Medulla oblongata (tissue), 1 donor: ENCODE measurements at regions not wholly inside any gene's neighbourhood (a gene's known extent, or its start where the extent isn't known, plus 50 kb on each side); places are given as distances from the start of the nearest gene placed in this dataset.
A peak's percentile ranks its signal among the peaks of the same experiment; 100 is the strongest.

ENCODE experiments used
- DNase-seq: peaks from one replicate; pipeline ENCODE4 v3.0.0-alpha.2; 2015; ENCODE audit errors: extremely low spot score

DNA sequence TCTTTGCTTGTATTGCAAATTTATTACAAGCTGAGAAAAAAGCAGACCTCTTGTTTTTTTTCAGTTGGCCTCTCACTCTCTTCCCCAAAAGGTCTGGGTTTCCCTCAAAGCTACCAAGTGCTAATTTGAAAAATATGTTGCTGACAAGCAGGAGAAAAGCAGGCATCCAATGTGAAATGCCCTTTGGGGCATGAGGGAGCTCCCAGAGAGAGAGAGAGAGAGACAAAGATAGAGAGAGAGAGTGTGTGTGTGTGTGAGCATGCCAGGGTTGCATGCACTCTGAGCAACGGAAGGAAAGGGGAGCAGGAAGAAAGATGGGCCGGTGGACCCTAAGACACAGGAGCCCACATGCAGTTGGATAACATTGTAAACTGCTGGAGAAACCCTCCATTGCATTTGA is 358.4 kb downstream of the TMEM38B start:
- DNase-seq: no peak

DNA sequence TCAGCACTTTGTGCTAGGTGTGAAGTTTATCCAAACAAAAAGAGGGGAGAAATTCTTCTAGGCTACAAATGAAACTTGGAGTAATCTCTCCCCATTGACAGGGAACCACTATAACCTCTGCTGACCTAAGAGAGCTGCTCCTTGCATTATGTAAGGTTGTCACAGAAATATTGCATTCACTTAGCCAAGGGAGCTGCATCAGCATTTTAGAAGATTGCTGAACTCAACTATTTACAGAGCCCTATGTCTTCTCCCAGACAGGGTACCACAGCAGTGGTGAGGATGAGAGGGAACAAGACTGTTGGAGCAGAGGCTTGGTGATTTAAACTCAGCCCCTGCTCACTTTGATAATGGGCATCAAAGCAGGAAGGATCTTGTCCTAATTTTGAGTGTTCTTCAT is 362.0 kb downstream of the TMEM38B start:
- DNase-seq: no peak

DNA sequence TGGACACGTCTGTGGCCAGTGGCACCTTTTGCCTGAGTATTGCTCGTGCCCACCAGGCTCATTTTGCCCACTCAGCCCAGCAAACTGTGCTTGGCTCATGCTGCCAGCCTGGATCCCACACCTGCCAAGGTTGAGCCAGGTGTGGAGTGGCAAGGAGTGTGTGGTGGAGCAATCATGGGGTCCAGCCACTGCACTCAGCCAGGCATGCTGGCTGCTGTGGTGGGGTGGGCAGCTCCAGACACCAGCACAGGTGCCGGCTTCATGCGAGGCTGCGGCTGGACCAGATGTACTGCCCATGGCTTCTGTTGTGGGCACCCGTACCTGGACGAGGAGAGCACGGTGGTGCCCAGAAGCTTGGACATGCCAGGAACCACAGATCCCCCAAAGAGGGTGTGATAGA is 364.1 kb downstream of the TMEM38B start:
- DNase-seq: no peak

DNA sequence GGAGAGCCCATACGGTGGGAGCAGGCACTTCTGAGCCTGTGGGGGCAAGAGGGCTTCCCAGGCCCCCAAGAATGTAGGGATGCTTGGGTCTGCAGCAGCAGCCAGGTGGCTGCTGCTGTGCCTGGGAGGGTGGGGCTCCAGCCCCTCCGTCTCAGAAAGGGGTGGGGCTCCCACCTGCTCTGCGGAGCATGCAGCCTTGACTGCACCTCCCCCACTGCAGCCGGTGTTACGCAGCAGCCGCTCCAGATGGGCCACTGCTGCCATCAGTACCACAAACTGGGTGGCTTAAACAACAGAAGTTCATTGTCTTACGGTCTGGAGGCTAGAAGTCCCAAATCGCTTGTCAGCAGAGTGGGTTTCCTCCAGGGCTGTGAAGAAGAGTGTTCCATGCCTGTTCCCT is 365.5 kb downstream of the TMEM38B start:
- DNase-seq: peak; percentile 14

DNA sequence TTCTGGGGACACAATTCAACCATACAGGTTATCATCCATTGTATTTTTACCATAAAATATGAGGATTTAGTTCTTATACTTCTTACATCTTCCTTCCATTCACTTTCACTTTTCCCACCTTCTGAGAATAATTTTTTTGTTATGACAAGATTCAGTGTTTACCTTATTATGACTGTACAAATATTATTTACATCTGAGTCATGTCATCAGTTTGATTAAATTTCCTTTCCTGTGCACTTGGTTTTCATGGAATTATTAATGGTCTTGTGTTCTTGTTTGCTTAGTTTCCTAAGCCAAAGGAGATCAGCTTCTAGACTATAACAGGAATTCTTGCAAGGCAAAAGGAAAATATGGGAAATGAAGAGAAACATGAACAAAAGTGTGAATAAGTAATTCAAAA is 366.5 kb downstream of the TMEM38B start:
- no peak for DNase-seq

DNA sequence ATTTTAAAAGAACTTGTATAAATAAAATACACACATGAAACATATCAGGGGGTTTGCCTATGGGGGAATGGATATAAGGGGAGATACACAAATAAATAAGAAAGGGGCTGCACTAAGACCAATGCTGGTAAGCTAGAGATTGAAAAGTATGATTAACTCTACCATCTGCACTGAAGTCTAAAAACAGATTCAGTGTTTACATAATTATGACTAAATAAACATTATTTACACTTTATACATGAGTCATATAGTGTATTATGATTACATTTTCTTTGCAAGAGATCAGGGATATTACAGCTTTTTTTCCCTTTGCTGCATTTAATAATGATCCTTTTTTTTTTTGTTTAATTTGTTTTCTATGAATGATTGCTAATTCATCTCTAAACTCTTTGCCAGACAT is 367.9 kb downstream of the TMEM38B start:
- no peak for DNase-seq

DNA sequence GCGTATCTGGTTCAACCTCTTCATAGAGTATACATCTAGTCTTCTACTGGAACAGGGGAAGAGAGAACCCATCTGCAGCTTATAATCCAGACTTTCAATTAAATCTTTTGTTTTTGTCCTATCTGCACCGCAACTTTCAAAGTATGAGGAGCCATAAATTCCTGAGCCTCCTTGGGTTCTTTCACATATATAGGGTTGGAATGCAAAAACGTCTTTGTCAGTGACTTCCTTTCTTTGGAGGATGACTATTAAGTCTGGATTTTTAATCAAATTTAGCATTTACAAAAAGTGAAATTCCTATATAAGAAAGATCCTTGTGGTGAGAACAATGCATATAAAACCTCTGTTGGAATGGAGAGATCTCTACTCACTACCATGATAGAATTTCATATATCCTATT is 370.8 kb downstream of the TMEM38B start:
- DNase-seq: no peak

DNA sequence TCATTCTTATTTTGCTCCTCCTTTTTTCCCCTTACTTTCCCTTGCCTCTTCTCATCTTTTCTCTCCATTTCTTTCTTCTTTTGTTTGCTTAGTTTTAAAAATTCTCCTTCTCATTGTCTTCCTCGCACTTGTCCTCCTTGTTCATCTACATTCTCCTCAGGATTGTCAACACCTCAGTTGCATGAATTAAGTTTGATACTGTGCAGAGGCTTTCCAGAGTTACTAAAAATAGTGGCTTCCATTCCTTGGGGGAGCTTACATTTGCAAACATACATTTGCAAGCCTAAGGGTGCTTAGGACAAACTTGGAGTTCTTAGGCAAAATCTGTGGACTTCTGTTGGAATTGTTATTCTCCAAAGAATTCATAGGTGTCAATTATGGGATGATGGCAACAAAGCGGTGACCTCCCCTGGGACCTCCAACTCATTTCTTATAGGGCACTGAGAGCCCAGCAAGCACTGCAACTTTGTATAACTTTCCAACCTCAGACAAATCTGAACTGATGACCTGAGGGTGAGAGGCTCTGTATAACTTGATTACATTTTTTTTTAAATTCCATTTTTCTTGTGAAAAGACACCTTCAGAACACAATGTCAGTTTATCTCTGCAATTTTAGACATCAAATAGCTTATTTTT is 371.4 kb downstream of the TMEM38B start:
- DNase-seq: no peak

DNA sequence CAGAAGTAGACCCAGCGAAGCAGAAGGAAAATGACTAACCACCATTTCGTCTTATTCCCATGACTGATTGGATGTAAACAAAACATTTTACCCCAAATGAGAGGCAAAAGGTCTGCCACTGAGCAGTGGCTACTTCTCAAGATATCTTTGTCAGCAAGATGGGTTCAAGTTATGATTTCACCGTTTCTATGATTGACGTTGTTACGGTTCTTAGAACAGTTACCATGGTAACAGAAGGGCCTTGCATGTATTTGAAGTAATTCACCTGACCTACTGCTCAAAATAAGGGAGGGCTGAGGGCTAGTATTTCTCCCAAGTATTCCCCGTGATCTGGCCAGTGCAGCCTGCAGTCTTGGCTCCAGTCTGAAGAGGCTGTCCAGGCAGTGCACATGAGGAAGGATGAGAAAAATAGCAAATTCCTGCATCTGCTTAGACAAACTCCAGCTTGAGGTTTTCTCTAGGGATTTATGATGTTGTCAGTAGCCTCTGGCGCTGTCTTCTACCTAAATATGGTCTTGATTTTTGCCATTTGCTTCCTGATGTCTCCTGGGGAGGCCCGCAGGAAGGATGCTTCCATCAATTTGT is 372.7 kb downstream of the TMEM38B start:
- DNase-seq: no peak

DNA sequence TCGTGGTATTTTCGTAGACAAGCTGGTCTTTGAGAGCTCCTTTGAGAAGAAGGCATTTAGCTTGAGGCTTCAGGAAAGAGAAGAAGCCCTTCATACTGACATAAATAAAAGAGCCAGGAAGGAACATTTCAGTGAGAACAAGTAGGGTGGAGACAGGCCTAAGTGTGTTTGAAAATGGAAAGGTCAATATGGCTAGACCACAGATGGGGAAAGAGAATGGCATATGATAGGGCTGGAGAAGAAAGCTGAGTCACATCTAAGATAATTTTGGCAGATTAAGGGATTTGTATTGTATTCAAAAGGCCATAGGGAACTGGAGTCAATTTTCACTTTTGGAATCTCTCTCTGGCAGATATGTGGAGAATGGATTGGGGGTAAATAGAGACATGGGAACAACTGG is 374.9 kb downstream of the TMEM38B start:
- DNase-seq: no peak

DNA sequence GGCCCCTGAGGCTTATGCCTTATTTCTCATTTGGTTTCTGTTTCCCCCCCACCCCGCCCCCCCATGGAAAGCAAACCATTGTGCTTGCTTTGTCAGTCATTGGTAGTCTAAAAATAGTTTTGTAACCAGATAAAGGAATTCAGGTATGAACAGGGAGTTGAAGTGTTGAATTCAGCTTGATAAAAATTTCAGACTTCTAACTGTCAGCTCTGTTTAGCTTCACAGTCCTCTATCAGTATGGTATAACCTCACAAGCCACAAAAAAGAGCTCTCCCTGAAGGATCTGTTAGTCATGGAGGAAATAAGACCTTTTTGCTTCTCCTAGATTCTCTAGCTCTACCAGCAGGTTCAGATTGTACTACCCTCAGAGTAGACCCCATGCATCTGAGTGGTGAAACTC is 378.1 kb downstream of the TMEM38B start:
- DNase-seq: no peak

DNA sequence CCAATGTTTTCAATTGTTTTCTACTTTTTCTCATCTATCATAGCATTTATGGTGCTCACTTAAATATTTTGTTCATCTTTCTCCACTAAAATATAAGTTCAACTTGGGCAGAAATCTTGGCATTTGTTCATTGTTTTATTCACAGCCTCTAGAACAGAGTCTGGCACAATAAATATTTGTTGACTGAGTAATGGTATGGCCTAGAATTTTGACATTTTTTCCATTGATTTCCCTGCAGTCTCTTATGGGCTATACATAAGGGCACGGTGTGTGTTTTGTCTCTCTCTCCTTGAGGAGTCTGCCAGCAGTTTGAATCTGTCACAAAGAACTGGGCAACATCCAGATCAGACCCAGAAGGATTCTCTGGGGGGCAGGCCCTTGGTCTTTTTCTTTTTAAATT is 379.7 kb downstream of the TMEM38B start:
- DNase-seq: no peak

DNA sequence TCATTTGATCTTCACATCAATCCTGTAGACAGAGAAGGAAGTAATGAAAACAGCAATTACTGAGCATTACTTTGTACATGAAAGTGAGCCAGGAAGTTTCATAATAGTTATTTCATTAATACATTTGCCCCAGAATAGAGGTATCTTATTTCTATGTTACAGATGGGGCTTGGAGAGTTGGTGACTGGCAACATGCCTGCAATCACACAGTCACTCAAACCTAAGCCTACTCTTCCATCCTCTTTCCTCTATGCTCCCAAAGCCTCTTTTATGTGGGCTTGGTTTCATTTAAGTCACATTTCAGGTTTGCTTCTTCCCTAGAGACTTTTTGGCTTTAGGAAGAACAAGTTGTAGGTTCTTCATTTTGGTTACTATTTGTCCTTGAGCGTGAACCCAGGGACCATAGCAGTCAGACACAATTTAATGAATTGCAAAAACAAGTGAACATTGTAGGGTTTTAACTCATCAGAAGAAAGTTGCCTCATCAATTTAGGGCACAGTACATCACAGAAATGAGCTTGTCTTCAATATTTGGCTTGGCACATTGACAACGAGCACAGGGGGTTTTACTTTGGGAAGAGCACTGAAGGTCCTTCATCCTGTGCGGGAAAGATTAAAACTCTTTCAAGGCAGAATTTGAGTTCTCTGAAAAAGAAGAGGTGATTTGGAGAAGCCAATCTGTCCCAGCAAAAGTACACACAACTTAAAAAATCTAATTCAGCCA is 381.1 kb downstream of the TMEM38B start:
- no peak for DNase-seq

DNA sequence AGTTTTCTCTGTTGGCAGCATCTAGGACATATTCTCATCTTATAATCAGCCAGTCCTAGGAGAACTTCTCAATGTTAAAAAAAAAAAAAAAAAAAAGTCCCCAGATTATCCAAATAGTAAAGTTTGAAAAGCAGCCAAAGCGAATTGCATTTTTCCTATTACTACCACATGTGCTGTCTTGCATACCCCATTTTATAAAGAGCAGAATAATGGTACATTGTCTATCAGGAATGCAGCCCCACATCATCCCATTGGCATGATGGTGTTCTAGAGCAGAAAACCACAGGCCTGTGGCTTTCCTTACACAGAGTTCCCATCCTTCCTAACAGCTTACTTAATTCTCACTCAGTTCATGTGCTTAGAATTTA is 381.6 kb downstream of the TMEM38B start:
- DNase-seq: no peak

DNA sequence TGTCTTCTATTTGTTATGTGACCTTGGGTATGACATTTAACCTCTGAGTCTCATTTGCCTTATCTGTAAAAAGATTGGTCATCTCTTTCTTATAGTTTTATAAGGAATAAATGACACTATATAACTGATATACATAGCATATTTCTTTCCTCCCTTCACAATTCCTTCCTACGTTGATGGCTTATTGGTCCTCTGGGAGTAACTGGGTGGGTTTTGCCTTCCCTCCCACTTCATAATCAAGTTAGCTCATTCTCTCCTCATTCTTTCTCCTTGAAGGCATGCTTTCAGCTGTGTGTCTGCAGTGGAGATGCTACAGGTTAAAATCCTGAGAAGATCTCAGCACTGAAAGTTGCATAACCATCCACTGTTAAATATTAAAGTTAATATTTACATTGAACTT is 382.4 kb downstream of the TMEM38B start:
- no peak for DNase-seq

DNA sequence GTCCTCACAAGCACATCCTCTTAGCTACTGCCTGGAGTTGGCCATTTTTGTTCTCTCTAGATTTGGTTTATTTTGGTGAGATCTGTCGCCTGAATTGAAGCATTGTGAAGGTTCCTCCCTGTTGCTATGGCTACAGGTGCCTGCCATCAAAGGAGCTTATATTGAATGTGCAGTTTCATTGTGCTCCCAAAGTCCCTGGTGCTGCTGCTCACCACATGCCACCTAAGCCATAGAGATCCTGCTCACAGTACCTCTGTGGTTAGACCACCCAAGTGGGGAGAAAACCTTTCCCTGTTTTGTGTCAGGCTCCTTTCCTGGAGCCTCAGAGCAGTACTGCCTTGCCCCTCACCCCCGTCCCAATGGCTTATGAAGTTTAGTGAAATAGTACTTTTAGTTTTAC is 383.4 kb downstream of the TMEM38B start:
- DNase-seq: no peak

DNA sequence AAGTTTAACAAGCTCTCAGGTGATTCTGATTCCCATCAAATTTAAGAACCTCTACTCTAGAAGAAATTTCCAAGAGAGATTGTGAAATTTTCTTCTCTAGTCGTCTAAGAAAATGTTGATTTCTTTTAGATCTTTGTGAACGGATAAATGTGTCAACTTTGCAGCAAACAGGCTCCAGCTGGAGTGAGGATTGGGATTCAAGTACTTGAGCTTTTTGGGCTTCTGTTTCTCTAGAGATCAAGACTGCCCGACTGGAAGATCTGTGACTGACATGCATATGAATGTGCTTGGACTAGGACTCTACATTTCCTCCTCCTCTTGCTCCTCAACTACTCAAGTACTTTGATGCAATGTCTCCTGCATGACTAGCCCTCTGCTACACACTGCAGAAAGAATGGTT is 388.3 kb downstream of the TMEM38B start:
- no peak for DNase-seq

DNA sequence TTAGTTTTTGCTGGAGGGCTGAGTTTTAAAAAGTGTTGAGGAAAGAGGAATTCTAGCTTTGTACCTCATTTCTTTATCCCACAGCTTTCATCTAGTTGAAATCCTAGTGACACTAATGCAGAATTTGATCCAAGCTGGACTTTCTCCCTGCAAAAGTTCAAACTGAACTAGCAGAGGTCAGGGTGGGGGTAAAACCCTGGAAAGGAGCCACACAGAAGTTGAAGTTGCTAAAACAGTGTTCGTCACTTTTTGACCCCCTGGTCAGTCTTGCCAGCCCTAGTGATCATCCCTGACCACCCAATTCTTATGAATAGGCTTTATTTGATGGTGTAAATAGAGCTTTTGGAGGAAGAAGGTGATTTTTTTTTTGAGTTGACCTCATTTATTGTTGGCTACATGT is 390.4 kb downstream of the TMEM38B start:
- DNase-seq: no peak

DNA sequence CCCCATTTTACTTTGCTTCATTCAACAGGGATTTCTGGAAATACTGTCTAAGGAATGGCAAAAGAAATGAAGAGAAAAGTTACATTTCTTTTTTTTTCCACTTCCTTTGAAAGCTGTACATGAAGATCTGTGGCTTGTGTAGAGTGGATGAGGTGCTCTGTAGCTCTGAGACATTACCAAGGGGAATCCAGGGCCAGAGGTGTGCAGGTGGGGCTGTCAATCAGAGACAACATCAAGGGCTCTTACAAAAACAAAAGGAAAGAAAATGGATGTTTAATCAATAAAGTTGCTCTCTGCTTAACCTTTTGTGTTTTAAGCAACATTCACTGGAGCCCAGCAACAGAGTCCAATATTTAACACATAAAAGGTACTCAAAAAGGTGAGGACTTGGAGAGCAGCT is 391.1 kb downstream of the TMEM38B start:
- DNase-seq: no peak

DNA sequence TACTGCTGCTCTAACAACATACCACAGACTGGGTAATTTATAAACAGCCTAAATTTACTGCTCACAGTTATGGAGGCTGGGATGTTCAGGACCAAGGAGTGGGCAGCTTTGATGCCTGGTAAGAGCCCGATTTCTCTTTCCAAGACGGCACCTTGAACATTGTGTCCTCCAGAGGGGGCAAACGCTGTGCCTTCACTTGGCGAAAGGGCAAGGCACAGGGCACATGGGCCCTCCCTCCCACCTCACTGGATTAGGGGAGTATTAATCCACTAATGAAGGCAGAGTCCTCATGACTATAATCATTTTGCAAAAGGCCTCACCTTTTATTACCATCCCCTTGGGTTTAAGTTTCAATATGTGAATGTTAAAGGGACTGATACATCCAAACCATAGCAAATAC is 397.7 kb downstream of the TMEM38B start:
- no peak for DNase-seq

DNA sequence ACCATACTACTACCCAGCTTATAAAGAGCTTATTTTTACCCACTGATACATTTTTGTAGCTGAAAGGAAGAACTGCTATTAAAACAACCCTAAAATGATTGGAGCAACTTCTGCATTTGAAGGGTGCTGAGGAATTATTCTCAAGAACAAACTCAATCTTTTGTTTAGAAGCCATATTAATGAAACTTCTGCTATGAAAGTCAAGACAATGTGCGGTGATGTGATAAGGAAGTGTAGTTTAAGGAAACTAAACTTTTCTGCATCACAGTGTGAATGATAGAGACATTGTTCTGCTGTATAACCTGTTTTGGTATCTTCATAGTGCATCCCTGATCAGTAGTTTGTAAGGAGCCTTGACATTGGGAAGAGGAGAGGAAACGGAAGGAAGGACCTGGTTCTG is 408.5 kb downstream of the TMEM38B start:
- DNase-seq: no peak

DNA sequence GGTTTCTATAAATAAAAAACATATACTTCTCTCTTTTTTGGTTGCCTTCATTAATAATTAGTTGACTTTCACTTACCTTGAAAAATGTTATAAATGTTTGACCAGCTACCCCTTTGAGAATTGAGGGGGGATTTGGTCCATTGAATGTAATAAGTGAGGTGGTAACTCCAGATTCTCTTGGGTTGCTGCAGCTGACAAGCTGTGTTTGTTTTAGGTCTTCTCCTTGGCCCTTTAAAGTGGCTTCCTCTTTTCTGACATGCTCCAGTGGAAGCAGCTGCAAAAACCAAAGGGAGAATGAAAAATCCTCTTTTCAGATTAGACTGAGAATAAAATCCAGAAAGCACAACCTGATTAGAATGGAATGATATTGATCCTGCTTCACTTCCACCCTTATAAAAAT is 410.5 kb downstream of the TMEM38B start:
- DNase-seq: no peak

DNA sequence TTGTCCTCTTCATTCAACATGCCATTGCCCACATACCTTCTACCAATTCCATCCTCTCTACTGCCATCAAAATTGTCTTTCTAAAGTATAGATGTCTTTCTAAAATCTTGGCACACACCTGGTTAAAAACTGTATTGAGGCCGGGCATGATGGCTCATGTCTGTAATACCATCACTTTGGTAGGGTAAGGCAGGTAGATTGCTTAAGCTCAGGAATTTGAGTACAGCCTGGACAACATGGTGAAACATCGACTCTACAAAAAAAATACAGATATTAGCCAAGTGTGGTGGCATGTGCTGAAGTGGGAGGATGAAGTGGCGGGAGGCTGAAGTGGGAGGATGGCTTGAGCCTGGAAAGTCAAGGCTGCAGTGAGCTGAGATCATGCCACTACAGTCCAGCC is 412.1 kb downstream of the TMEM38B start:
- no peak for DNase-seq

DNA sequence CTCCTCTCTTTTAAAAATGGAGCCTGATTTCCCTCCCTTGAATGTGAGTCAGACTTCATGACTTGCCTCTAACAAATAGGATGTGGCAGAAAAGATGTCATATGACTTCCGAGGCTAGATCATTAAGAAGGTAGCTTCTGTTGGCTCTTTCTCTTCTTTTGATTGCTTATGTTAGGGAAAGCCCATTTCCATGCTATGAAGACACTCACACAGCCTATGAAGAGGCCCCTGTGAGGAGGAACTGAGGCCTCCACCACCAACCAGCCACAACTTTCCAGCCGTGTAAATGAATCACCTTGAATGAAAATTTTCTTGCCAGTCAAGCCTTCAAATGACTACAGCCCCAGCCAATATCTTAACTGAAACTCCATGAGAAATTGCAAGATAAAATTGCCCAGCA is 413.4 kb downstream of the TMEM38B start:
- no peak for DNase-seq
